GM18858 (cell line): ENCODE measurements at regions not wholly inside any gene's neighbourhood (a gene's known extent, or its start where the extent isn't known, plus 50 kb on each side); places are given as distances from the start of the nearest gene placed in this dataset.

ENCODE experiments used
- ATAC-seq: cut with Tn5 transposase; IDR thresholded peaks from one replicate; pipeline ENCODE4 v1.9.1; 2021; ENCODE audit not compliant: unreplicated experiment

DNA sequence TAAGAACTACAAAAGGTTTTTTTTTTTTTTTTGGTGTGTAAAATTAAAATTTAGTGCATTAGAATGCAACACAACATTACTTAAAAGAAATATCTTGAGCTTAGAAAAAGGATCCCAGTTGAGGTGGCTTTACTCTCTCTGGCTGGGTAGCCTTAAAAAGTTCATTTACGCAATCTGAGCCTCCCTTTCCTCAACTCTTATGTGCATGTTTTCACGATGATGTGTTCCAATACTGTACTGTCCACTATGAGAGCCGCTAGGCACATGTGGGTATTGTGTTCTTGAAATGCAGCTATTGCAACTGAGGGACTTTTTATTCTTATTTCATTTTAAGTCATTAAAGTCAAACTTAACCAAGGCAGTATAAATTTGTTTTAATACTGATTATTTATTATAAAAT is 460.9 kb upstream of the SYT1 start:
- no peak for ATAC-seq

DNA sequence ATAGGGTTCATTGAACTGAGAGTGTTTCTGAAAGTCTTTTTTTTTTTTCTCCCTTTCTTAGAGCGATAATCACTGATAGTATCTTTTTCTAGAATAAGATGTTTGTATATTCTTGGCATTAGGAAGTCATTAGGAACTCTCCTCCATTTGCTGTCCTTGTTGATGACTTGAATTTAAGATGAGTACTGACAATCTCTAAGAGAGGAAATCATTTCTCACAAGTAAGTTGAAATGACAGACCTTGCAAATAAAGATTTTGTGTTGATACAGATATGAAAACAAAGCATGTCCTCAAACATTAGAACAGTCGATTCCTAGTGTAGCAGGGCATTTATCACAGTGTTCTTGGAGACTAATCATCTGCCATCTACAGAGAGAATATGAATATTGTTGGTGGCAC is 458.4 kb upstream of the SYT1 start:
- ATAC-seq = no peak

DNA sequence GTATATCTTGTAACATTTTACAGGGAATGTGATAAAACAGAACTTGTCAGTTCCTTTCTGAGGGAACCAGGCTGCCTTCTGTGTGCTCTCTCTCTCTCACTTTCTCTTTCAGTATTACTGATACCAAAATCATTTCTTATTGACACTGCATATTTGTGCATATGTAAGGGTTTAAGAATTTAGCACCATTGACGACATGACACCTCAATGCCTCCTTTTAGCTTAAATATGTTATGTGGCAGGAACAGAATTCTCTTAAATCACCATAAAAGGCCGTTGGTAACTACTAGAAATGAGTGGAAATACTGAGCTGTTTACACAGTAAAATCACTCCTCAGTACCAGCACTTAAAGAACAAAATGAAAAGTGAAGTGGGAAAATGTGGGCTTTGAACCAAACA is 457.7 kb upstream of the SYT1 start:
- peak; percentile 94 for ATAC-seq

DNA sequence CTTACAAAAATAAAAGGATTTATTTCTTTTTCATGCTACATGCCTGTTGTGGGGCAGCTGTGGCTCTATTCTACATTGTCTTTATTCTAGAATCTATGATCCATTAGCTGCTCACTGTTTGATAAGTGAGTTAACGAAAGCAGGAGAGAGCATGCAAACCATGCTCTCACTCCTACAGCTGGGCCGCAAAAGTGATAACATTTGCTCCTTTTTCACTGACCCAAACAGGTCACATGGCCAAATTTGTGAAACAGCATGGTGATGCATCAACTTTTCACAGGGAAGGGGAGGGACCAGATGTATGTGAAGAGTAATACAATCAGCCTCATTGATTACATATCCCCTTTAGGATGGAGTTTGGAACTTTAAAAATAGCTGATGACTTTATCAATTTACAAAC is 456.9 kb upstream of the SYT1 start:
- no peak for ATAC-seq

DNA sequence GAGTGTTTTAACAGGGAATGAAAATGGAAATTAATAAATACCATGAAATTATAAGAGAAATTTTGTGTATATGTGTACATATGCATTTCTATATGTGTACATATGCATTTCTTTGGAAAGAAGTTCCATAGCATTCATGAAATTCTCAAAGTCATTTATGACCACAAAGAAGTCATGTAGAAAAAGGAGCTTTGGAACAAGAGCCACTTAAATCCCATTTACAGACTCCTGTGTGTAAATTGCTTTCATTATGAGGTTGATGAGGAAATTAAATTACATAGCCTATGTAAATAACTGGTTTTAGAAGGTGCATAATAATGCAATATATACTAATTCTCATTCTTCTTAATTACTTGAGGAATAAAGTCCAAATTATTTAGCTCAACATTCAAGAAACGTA is 450.5 kb upstream of the SYT1 start:
- ATAC-seq = no peak

DNA sequence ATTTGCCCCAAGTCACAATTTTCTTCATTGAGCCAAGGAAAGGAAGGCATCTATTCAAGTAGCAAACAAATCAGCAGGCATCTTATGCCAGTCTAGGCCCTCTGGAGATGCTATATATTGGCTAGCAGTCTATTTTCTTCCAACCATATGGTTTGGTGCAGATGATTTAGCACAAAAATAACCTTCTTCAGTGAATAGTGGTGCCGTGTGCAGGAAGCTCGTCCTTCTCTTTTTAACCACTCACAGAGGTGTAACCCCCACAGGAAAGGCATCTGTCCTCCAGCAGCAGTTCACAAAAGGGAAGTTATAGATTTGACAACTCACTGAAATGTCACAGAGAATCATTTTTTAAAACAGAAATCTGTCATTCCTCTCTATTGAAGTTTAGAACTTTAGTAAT is 445.7 kb upstream of the SYT1 start:
- ATAC-seq = peak; percentile 58

DNA sequence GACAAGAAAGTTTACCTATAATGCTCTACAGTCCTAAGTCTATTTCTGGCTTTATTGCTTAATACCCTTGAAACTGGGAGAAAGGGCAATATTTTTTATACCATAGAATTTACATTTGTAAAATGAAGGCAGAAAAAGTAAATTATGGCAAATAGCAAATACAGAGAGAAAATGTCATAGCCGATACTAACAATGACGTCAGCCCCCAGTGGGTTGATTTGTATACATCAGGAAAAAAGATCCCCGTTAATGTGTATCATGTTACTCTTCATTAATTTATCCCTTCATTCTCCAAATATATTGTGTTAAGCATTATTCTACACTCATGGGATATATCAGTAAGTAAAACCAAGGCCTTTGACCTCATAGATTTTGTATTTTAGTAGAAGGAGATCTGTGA is 445.1 kb upstream of the SYT1 start:
- no peak for ATAC-seq

DNA sequence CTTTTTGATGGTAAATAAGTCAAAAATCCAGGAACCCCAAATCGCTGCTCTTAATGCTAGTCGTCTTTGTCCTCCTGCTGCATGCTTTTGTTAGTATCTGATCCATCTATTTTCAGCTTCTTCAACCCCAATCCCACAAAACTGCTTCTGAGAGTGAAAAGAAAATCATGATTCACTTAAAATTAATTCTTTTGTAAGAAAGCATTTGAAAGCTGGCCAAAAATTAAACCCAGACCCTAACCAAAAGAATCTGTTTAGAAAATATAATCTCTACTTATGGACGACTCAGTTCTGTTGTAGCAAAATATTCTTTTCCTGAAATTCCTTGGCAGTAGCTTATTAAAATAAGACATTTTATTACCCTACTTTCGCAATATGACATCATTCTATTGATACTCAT is 443.6 kb upstream of the SYT1 start:
- ATAC-seq = no peak

DNA sequence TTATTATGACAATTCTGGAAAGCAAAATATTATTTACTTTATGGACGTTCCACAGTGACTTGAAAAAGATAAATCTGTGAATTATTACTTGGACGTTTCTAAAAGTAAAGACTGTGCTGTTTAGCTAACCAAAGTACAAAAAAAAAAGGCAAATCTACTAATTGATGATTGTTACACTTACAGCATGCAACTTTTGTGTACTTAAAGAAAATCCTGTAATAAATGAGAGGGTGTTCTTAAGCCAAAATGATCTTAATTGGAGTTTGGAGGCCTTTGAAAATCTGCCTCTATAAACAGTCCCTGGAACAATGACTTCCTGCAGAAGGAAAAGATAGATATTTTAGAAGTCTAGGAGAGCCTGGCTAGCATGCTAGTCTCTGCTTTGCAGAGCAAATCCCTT is 434.0 kb upstream of the SYT1 start:
- ATAC-seq = no peak

DNA sequence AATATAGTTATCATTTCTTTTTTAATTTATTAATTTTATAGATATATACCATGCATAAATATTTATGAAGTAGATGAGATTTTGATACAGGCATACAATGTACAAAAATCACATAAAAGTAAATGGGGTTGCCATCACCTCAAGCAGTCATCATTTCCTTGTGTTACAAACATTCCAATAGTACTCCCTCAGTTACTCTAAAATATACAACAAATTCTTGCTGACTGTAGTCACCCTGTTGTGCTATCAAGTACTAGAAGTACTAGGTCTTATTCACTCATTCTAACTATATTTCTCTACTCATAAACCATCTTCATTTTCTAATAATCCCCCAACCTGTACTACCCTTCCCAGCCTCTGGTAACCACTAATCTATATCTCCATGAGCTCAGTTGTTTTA is 432.6 kb upstream of the SYT1 start:
- no peak for ATAC-seq

DNA sequence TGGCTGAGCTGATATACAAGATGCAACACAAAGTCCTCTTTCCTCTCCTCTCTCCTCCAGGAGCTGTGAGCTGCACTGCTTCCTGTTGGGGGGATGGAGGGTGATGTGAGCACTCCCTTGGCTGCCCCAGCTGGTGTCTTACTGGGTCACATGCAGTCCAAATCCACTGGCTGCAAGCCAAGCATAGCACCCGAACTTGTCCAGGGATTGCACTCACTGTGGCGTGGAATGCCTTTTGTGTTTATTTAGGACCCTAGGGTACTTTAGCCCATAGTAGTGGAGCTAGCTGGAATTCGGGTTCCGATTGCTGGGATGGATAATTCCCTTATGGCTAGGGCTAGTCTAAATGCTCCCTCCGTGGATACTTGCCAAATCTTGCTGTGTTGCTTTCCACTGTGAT is 424.9 kb upstream of the SYT1 start:
- ATAC-seq = no peak

DNA sequence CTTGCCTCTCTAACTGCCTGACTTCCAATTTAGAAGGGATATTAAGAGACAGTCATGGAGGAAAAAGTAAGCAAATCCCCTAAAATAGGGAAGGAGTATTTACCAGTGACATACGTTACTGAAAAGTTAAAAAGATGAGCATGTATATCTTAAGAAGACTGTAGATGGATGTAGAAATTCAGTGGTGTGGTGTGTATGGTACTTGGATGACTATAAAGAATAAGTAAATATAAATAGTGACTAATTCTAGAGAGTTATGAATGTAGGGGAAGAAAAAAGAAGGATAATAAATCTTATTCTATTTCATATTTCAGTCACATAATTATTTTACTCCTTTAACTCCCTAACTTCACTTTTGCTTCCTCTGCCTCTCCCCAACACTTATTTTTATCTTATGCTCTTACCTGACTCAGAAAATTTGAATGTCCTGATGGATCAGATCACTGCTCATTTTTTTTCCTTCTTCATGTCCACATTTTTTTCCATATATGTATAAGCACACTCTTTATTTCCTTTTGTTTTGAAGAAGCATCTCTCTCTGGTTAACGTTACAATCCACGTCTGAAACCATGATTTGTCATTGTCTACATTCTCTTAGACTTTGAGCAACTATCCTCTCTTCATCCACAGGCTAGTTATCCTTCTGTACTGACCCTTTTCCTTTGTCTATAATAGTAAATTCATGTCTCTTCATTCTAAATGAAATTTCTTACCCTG is 422.7 kb upstream of the SYT1 start:
- no peak for ATAC-seq

DNA sequence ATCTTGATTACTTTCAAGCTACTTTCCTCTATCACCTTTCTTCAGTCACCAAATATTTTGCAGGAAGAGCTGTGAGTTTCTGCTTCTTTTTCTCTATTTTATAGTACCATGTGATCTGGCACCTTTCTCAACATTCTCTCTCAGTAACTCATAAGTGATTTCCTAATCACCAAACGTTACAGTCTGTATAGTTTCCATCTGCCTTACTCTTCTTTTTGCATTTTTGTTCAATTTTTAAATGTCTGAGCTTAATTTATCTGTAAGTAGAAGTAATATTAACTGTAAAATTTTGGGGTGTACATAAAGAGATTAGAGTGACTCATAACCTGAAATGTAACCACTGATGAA is 422.1 kb upstream of the SYT1 start:
- ATAC-seq = no peak

DNA sequence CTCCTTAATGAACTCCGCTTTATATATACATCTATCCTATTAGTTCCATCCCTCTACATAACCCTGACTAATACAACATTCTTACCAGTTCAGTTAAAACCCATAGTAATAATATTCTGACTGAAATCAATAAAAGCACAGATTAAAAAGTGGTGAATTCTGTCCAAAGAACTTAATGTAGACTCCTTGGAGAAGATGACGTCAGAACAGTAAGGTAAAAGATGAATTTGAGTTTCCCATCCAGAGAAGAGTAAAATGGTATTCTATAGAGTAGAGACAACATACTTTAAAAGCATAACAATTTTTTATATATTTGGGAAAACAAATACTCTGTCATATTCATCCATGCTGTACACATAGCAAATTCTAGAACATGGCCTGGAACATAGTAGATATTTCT is 418.0 kb upstream of the SYT1 start:
- no peak for ATAC-seq

DNA sequence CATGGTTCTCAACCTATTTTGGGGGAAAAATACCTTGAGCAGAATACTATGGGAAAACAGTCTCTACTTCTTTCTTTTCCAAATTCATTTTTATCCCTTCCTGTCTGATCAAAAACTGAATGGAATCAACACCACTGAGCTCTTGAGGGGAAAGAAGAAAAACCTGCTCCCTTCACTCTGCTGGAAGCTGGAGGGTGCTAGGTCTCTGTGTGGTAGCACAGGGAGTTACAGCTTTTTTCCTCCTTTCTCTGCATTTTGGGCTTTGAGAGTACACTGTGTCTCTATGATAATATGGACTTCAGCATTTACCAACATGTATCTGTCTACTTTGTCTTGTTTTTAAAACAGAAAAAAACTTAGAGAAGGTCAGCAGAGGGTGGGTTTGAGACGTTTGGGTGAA is 417.2 kb upstream of the SYT1 start:
- ATAC-seq = no peak

DNA sequence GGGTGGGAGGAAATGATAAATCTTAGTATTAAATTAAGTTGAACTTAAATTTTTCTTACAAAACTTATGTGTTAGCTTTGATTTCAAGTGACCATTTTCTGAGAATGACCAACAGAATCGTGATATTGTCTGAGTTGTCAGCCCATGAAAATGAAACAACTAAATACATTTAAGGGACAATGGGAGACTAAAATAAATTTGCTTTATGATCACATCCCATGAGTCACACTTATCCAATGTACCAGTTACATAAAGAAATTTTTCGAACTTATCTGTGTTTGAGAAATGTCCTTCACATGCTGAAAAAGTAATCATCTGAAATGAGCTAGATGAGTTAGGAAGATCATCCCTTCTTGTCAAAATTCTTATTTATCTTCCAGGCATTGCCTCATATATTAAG is 415.9 kb upstream of the SYT1 start:
- no peak for ATAC-seq

DNA sequence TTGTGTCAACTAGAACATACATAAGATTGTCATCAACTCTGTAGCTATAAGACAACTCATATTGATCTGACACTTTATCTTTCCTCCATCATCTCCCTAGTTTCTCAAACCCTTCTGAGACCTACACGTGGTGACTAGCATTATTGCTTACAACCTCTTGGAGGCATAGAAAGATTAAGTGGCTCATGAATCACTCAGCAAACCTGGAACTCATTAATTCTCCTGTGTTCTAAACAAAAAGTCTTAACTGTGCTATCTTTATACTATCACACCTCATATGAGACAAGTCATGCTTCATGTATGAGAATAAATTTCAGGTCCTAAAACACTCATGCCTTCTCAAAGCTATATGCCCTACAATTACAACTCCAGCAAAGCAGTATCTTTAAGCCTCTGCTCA is 408.6 kb upstream of the SYT1 start:
- no peak for ATAC-seq

DNA sequence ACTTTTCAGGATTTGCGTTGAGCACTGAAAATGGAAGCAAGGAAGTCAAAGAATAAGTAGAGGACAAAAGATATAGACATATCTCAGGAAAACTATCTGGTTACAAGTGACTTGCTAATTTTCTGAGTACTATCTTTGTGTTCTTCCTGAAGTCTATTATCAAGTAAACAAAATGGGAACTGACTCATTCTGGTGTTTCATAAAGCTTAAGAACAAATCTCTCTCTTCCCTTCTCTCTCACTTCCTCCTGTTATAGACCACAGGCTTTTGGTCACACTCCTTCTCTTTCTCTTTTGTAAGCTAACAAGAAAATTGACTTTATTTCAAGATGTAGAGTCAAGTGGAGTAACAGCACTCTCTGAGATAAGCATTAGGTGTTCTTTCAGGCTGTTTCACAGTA is 406.6 kb upstream of the SYT1 start:
- ATAC-seq = peak; percentile 100

DNA sequence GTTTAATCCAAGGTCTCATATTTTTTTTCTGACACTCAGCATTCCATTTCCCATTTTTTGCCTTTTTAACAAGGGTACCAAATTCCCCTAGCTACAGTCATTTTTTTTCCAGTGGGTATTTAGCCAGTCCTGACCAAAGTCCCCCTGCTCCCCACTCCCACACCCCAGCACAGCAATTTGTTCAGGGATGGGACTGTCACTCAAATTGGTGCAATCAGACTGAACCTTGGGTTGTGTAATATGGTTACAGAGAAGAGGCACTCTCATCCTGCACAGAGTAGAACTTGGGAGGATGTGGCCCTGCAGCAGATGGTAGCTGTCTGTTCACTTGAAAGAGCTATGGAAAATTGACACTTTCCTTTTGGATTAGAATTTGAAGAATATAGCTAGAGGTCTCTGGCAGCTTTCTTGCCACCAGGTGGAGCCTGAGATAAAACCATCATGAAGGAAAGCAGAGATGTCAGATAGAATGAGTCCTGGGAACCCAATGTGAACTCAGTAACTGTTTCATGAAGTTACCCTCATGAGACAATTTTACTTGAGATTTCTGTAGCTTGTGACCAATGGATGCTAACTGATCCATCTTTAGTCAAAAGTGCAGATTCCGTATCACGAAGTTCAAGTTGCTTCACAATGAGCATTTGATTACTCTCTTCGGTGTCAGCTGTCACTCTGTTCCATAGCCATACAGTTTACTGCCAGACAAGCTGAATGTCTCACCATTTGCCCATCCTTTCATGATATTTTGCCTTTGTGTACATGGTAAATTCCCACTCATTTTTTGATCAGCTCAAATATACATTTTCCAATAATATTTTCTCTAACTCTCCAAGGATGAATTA is 394.0 kb upstream of the SYT1 start:
- ATAC-seq = no peak

DNA sequence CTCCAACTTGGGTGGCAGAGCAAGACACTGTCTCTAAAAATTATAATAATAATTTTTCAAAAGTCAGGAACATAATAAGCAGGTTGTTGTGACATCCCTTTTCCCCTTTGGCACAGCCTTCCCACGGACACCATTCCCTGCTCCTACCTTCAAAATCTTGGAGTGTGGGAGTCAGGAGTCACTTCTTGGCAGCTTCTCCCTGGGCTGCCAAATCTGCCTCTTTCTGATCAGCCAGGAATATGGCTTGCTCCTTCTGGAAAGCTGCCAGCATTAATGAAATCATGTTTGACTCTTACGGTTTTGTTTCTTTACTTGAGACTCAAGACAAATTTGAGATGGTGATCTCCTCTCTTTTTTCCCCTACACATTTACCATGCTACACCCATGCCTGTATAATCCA is 391.4 kb upstream of the SYT1 start:
- ATAC-seq = no peak

DNA sequence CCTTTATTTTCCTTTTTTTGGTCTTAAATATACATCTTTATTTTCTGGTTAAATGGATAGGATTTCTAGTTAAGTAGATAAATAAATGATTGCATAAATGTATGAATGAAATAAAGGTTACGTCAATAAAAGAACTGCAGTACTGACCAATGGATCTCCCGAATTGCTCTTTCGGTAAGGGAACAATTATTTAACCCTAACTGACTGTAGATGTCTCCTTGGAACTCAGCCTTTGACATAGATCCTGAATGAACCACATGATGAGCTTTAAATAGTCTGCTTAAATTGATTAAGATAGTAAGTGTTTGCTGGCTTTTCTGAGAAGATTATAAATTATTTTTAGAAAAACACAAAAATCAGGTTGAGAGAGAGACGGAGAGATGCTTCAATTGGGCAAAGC is 391.0 kb upstream of the SYT1 start:
- ATAC-seq = no peak

DNA sequence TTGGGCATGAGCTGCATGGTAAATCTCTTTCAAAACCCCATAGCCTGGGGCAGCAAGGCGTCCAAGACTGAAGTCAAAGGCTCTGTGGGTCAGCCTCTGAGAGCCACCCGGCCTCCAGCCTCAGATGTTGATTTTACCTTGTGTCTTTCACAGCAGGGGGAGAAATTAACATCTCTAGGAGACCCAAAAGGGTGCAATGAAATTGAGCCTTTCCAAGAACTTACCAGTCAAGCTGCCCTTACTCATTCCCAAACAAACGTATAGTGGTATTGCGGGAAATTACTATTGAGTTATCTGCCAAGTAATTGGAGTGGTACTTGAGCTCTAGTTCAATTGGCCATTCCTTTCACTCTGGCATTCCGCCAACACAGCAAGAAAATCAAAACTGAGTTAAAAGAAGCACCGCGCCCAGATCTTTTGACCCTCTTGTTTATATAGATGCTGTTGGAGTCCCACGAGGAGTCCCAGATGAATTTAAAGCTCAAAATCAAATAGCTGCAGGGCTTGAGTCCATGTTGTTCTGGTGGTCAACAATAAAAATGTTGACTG is 380.7 kb upstream of the SYT1 start:
- ATAC-seq = no peak

DNA sequence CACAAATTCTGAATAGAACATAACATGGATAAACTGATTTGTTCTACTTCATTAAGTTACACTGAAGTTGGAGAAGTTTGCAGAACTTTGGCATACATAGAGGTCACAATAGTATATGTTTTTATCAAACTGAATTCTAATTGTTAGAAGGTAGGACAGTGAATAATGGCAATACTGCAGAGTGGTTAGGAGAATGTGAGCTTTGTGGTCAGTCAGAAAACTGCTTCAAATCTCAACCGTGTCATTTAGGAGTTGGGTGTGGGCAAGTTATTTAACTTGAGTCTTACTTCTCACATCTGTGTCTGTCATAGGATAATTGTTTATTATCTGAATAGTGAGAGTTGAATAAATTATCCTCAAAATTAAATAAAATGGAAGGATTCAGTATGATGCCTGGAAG is 374.6 kb upstream of the SYT1 start:
- no peak for ATAC-seq
